ENCODE measurements at regions not wholly inside any gene's neighbourhood (a gene's known extent, or its start where the extent isn't known, plus 50 kb on each side); places are given as distances from the start of the nearest gene placed in this dataset.

DNA sequence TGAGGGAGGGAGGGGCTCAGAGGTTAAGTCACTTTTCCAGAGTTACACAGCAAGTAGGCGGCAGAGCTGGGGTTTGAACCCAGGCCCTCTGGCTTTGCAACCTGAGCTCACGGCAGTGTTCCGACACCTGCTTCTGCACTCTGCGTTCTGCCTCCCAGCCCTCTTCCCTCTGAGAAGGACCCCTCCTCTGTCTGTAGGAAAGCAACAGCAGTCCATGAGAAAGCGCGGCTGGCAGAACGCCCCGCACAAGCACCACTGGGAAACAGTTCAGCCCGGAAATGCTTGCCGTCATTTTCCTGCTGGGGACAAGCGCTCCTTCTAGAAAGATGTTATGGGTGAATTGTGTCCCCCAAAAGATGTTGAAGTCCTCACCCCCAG, 241.1 kb downstream of the NPHP4 start:
- Histone ChIP-seq H3K4me2 (ENCODE audit: control insufficient read depth, insufficient read depth) (no peak overlapping the region), H3K27ac (ENCODE audit: control insufficient read depth, insufficient read depth) (no peak overlapping the region), H3K9ac (ENCODE audit: control insufficient read depth, insufficient read depth, low read length) (no peak overlapping the region), H3K4me1 (ENCODE audit: control insufficient read depth, insufficient read depth, low read length) (no peaks in the 10 kb centered on the region), H2AFZ (ENCODE audit: control insufficient read depth, low read depth, low read length) (no peak overlapping the region), H3K27me3 (replicated peaks in 1 of 2; ENCODE audit: control insufficient read depth in 2 of 2, insufficient read depth in 2 of 2, low read length in 1 of 2) (peaks cover 0 to 1% of the 10 kb centered on the region in 2 experiments; a peak in 2 of 4 replicates), H4K20me1 (ENCODE audit: control insufficient read depth, insufficient read depth) (no peaks in the 10 kb centered on the region), H3K9me3 (replicated peaks; ENCODE audit: control insufficient read depth, insufficient read depth, low read length) (no peaks in the 10 kb centered on the region), H3K36me3 (ENCODE audit: control insufficient read depth in 2 of 2, insufficient read depth in 2 of 2, low read length in 1 of 2) (no peaks in the 10 kb centered on the region), H3K79me2 (ENCODE audit: control insufficient read depth, insufficient read depth, low read length) (no peaks in the 10 kb centered on the region), H3K4me3 (no peak overlapping the region)
- TF ChIP-seq NFXL1 (IDR thresholded peaks at IDR 0.05; ENCODE audit: borderline replicate concordance) (no peak), JUNB (IDR thresholded peaks at IDR 0.05) (no peak), ZNF207 (IDR thresholded peaks at IDR 0.05; ENCODE audit: borderline replicate concordance) (no peak), CHD4 (IDR thresholded peaks at IDR 0.05) (no peak)
- intact Hi-C loops (cut with micrococcal nuclease; ENCODE audit: unreplicated experiment), result no loop called here
- ChIA-PET CTCF (no interaction called here), RAD21 (ENCODE audit: unreplicated experiment) (no interaction called here), SMC1A (ENCODE audit: uncharacterized antibody, unreplicated experiment) (no interaction called here), POLR2A (no interaction called here)
- FAIRE-seq, result no peak
- BruUV-seq (replicated peaks), result no TSS peak
- in situ Hi-C loops (cut with MboI), result no loop called here
- ATAC-seq, result no peak
- 71% methylated on average over 11 of the region's 11 CpGs for WGBS (ENCODE audit: insufficient coverage, insufficient replicate concordance, low lambda C conversion rate, missing lambda C conversion rate)
- DNase-seq (ENCODE audit: low read depth, low spot score), result no peak

DNA sequence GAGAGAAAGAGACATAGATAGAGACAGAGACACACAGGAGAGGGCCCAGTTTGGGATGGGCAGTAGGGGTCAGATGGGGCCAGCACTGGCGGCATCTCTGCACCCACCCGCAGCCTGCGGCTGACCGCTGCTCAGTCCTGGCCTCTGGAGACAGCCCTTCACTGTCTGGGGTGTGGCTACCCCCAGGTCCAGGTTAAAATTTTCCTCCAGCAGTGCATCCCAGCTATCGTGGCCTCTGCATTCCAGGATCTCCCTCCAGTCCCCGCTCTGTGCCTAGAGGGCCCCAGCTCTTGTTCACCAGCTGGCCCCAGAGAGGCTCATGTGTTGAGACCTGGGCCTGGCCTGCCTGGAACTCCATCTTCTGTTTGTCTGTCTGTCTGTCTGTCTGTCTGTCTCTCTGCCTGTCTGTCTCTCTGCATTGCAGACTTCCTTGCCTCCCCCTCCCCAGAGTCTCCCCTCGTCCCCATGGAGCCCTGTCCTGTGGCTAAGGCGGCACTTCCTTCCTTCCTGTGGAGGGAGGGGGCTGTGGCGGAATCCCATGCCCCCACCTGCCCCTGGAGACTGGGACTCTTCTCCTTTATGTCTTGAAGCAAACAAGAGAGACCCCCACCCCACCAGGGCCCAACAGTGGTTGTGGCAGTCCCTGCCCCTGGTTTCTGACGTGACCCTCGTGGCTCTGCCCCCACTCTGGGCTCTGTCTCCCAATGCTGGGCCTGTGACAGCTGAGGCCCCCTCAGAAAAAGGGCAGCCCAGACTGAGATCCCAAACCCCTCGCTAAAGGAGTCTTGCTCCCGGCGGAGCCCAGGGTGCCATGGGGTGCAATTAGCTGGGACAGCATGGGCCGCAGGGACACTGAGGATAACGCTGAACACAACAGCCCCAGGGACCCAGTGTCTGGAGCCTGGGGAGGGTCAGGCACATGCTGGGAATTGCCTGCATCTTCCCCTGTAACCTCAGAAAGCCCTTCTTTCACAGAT, 241.8 kb downstream of the NPHP4 start:
- DNase-seq (ENCODE audit: low read depth, low spot score) (no peak), FAIRE-seq (no peak), ATAC-seq (no peak)
- H3K4me2 ChIP-seq (ENCODE audit: control insufficient read depth, insufficient read depth), result no peak overlapping the region
- H3K27ac ChIP-seq (ENCODE audit: control insufficient read depth, insufficient read depth), result no peak overlapping the region
- TF ChIP-seq NBN (IDR thresholded peaks at IDR 0.05) (no peak), WRNIP1 (IDR thresholded peaks at IDR 0.05; ENCODE audit: borderline replicate concordance, low read depth, low read length) (no peak), EED (IDR thresholded peaks at IDR 0.05; ENCODE audit: low read depth) (no peak), POU2F2 (IDR thresholded peaks at IDR 0.05; ENCODE audit: borderline replicate concordance, low read depth, low read length) (no peak), DPF2 (IDR thresholded peaks at IDR 0.05) (no peak), EP300 (IDR thresholded peaks at IDR 0.05; ENCODE audit: borderline replicate concordance in 1 of 2, control insufficient read depth in 1 of 2, low read depth in 2 of 2, low read length in 2 of 2) (no peak), PAX8 (IDR thresholded peaks at IDR 0.05) (no peak), MEF2B (IDR thresholded peaks at IDR 0.05; ENCODE audit: partially characterized antibody, poor library complexity, severe bottlenecking) (no peak), HCFC1 (IDR thresholded peaks at IDR 0.05; ENCODE audit: low read length) (no peak)
- TF ChIP-seq, protein P1, sequence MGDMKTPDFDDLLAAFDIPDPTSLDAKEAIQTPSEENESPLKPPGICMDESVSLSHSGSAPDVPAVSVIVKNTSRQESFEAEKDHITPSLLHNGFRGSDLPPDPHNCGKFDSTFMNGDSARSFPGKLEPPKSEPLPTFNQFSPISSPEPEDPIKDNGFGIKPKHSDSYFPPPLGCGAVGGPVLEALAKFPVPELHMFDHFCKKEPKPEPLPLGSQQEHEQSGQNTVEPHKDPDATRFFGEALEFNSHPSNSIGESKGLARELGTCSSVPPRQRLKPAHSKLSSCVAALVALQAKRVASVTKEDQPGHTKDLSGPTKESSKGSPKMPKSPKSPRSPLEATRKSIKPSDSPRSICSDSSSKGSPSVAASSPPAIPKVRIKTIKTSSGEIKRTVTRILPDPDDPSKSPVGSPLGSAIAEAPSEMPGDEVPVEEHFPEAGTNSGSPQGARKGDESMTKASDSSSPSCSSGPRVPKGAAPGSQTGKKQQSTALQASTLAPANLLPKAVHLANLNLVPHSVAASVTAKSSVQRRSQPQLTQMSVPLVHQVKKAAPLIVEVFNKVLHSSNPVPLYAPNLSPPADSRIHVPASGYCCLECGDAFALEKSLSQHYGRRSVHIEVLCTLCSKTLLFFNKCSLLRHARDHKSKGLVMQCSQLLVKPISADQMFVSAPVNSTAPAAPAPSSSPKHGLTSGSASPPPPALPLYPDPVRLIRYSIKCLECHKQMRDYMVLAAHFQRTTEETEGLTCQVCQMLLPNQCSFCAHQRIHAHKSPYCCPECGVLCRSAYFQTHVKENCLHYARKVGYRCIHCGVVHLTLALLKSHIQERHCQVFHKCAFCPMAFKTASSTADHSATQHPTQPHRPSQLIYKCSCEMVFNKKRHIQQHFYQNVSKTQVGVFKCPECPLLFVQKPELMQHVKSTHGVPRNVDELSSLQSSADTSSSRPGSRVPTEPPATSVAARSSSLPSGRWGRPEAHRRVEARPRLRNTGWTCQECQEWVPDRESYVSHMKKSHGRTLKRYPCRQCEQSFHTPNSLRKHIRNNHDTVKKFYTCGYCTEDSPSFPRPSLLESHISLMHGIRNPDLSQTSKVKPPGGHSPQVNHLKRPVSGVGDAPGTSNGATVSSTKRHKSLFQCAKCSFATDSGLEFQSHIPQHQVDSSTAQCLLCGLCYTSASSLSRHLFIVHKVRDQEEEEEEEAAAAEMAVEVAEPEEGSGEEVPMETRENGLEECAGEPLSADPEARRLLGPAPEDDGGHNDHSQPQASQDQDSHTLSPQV (IDR thresholded peaks at IDR 0.05), result no peak
- CTCF ChIA-PET, result no interaction called here
- H3K9ac ChIP-seq (ENCODE audit: control insufficient read depth, insufficient read depth, low read length), result no peak overlapping the region
- no TSS peak for BruUV-seq (replicated peaks)
- intact Hi-C loops (cut with micrococcal nuclease; ENCODE audit: unreplicated experiment) (no loop called here), in situ Hi-C loops (cut with MboI) (no loop called here)
- no peaks in the 10 kb centered on the region for H4K20me1 ChIP-seq (ENCODE audit: control insufficient read depth, insufficient read depth)
- H3K79me2 ChIP-seq (ENCODE audit: control insufficient read depth, insufficient read depth, low read length), result no peaks in the 10 kb centered on the region
- RAD21 ChIA-PET (ENCODE audit: unreplicated experiment), result no interaction called here
- WGBS (ENCODE audit: insufficient coverage, insufficient replicate concordance, low lambda C conversion rate, missing lambda C conversion rate), result 27% methylated on average over 14 of the region's 16 CpGs
- H3K36me3 ChIP-seq (ENCODE audit: control insufficient read depth in 2 of 2, insufficient read depth in 2 of 2, low read length in 1 of 2), result no peaks in the 10 kb centered on the region
- H3K9me3 ChIP-seq (replicated peaks; ENCODE audit: control insufficient read depth, insufficient read depth, low read length), result no peaks in the 10 kb centered on the region
- H3K4me1 ChIP-seq (ENCODE audit: control insufficient read depth, insufficient read depth, low read length), result no peaks in the 10 kb centered on the region
- POLR2A ChIA-PET, result no interaction called here
- SMC1A ChIA-PET (ENCODE audit: uncharacterized antibody, unreplicated experiment), result no interaction called here
- H2AFZ ChIP-seq (ENCODE audit: control insufficient read depth, low read depth, low read length), result no peak overlapping the region
- peaks cover 0 to 2% of the 10 kb centered on the region in 2 experiments; a peak in 2 of 4 replicates for H3K27me3 ChIP-seq (replicated peaks in 1 of 2; ENCODE audit: control insufficient read depth in 2 of 2, insufficient read depth in 2 of 2, low read length in 1 of 2)
- no peak overlapping the region for H3K4me3 ChIP-seq
